Calu3 (cell line): ENCODE measurements at regions not wholly inside any gene's neighbourhood (a gene's known extent, or its start where the extent isn't known, plus 50 kb on each side); places are given as distances from the start of the nearest gene placed in this dataset.

ENCODE experiments used
- BruUV-seq: library from RNA; stranded (reverse); fragments of 400-500 nt; replicated peaks from 2 replicates; lab custom pipeline; 2021; lab: Mats Ljungman, UMichigan
- CTCF ChIA-PET: fragments of 300-600 bp; sonication (Branson Sonifier 250); formaldehyde crosslinking; loops from one replicate; lab custom pipeline; 2022; ENCODE audit warnings: antibody characterized with exemption; lab: Charles Lee
- DNase-seq: peaks from one replicate; pipeline ENCODE4 v3.0.0; 2022
- H3K27ac Mint-ChIP-seq: one replicate; pipeline ENCODE4 v1.8.0; 2022; ENCODE audit warnings: mixed read lengths; ENCODE audit not compliant: unreplicated experiment
- H3K27me3 Mint-ChIP-seq: one replicate; pipeline ENCODE4 v1.8.0; 2022; ENCODE audit warnings: mixed read lengths; ENCODE audit not compliant: unreplicated experiment
- H3K36me3 Mint-ChIP-seq: one replicate; pipeline ENCODE4 v1.8.0; 2022; ENCODE audit warnings: mild to moderate bottlenecking, moderate library complexity, mixed read lengths; ENCODE audit not compliant: insufficient read depth, unreplicated experiment
- H3K4me1 Mint-ChIP-seq: one replicate; pipeline ENCODE4 v1.8.0; 2022; ENCODE audit warnings: mild to moderate bottlenecking, low read depth, mixed read lengths; ENCODE audit not compliant: unreplicated experiment
- H3K4me3 Mint-ChIP-seq: one replicate; pipeline ENCODE4 v1.8.0; 2022; ENCODE audit warnings: mild to moderate bottlenecking, low read depth, moderate library complexity, mixed read lengths; ENCODE audit not compliant: unreplicated experiment
- H3K9me3 Mint-ChIP-seq: one replicate; pipeline ENCODE4 v1.8.0; 2022; ENCODE audit warnings: low read depth, mixed read lengths; ENCODE audit not compliant: unreplicated experiment
- intact Hi-C: fragments of 100-400 bp; cut with micrococcal nuclease; formaldehyde crosslinking; loops from one replicate; pipeline ENCODE4 v1.10.0; 2022; ENCODE audit not compliant: unreplicated experiment
- TF ChIP-seq, protein P1 (sequence below): fragments of 200-600 bp; IDR thresholded peaks from one replicate; pipeline ENCODE4 v1.8.0; 2022; ENCODE audit warnings: antibody characterized with exemption; ENCODE audit not compliant: unreplicated experiment

- no peaks in the 10 kb centered on the region for H3K4me1 Mint-ChIP-seq
- no peak overlapping the region for H3K27ac Mint-ChIP-seq
- intact Hi-C loops = no loop called here
- CTCF ChIA-PET = no interaction called here
- no peaks in the 10 kb centered on the region for H3K36me3 Mint-ChIP-seq
- H3K27me3 Mint-ChIP-seq = peaks cover 29% of the 10 kb centered on the region
- DNase-seq = no peak
- H3K9me3 Mint-ChIP-seq = peaks cover 5% of the 10 kb centered on the region
- TF ChIP-seq, protein P1, sequence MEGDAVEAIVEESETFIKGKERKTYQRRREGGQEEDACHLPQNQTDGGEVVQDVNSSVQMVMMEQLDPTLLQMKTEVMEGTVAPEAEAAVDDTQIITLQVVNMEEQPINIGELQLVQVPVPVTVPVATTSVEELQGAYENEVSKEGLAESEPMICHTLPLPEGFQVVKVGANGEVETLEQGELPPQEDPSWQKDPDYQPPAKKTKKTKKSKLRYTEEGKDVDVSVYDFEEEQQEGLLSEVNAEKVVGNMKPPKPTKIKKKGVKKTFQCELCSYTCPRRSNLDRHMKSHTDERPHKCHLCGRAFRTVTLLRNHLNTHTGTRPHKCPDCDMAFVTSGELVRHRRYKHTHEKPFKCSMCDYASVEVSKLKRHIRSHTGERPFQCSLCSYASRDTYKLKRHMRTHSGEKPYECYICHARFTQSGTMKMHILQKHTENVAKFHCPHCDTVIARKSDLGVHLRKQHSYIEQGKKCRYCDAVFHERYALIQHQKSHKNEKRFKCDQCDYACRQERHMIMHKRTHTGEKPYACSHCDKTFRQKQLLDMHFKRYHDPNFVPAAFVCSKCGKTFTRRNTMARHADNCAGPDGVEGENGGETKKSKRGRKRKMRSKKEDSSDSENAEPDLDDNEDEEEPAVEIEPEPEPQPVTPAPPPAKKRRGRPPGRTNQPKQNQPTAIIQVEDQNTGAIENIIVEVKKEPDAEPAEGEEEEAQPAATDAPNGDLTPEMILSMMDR = no peak
- no TSS peak for BruUV-seq
- H3K4me3 Mint-ChIP-seq = no peak overlapping the region
Measured at GRCh38 chr6:84979541-84979940, 215.1 kb upstream of the TBX18 start.

GRCh38 chr6:84977363-84977705, 212.9 kb upstream of the TBX18 start:
- no TSS peak for BruUV-seq
- no peaks in the 10 kb centered on the region for H3K4me1 Mint-ChIP-seq
- H3K27ac Mint-ChIP-seq = no peak overlapping the region
- peaks cover 5% of the 10 kb centered on the region for H3K9me3 Mint-ChIP-seq
- CTCF ChIA-PET = no interaction called here
- TF ChIP-seq, protein P1 = no peak
- H3K4me3 Mint-ChIP-seq = no peak overlapping the region
- H3K27me3 Mint-ChIP-seq = peaks cover 20% of the 10 kb centered on the region
- intact Hi-C loops = no loop called here
- no peaks in the 10 kb centered on the region for H3K36me3 Mint-ChIP-seq
- no peak for DNase-seq

DNA sequence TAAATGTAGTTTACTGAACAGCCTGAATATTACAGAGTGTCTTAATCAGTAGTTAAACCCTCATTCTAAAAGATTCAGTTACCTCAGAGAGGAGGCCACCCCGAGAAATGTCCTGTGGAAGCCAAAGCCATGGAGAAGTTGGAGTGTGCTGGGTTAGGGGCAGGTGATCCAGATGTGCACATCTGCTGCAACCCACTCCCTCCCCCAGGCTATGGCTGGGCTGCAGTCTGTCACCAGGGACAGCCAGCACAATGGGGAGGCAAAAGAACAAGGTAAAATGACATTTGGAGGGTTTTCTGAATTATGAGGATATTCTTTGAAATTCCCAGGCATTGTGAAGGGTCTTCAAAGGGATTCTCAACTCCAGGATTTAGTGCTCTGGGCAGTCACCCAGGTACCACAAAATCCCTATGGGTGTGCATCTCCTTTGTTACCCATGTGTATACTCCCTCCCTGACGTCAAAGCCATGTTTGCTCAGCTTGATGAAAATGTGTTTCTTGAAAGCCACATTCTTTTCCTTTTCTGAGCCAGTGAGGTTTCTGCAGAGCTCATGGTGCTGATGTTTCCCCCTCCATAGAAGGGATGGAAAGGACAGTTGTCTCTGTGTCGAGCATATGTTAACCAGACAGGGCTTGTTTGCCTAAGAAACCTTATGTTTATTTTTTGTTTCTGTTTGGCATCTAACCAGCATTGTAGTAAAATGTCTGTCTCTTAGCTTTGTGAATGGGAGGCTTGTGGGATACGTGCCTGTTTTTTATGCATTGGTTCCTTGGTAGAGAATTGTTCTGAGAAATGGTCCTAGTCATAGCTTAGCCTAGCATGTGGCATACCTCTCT, 212.3 kb upstream of the TBX18 start:
- no peak for DNase-seq
- Mint-ChIP-seq H3K36me3 (no peaks in the 10 kb centered on the region), H3K4me3 (no peak overlapping the region), H3K27me3 (peaks cover 14% of the 10 kb centered on the region), H3K4me1 (no peaks in the 10 kb centered on the region), H3K9me3 (peaks cover 5% of the 10 kb centered on the region), H3K27ac (no peak overlapping the region)
- BruUV-seq = no TSS peak
- CTCF ChIA-PET = no interaction called here
- intact Hi-C loops = no loop called here
- TF ChIP-seq, protein P1 = no peak

- CTCF ChIA-PET = no interaction called here
- H3K27ac Mint-ChIP-seq = no peak overlapping the region
- intact Hi-C loops = no loop called here
- no peak overlapping the region for H3K4me3 Mint-ChIP-seq
- BruUV-seq = no TSS peak
- DNase-seq = no peak
- TF ChIP-seq, protein P1 = no peak
- no peaks in the 10 kb centered on the region for H3K4me1 Mint-ChIP-seq
- H3K9me3 Mint-ChIP-seq = no peaks in the 10 kb centered on the region
- H3K27me3 Mint-ChIP-seq = peaks cover under 1% of the 10 kb centered on the region
- no peaks in the 10 kb centered on the region for H3K36me3 Mint-ChIP-seq
Measured at GRCh38 chr6:84975316-84975715, 210.9 kb upstream of the TBX18 start.
